ENCODE measurements at regions not wholly inside any gene's neighbourhood (a gene's known extent, or its start where the extent isn't known, plus 50 kb on each side); places are given as distances from the start of the nearest gene placed in this dataset.

DNA sequence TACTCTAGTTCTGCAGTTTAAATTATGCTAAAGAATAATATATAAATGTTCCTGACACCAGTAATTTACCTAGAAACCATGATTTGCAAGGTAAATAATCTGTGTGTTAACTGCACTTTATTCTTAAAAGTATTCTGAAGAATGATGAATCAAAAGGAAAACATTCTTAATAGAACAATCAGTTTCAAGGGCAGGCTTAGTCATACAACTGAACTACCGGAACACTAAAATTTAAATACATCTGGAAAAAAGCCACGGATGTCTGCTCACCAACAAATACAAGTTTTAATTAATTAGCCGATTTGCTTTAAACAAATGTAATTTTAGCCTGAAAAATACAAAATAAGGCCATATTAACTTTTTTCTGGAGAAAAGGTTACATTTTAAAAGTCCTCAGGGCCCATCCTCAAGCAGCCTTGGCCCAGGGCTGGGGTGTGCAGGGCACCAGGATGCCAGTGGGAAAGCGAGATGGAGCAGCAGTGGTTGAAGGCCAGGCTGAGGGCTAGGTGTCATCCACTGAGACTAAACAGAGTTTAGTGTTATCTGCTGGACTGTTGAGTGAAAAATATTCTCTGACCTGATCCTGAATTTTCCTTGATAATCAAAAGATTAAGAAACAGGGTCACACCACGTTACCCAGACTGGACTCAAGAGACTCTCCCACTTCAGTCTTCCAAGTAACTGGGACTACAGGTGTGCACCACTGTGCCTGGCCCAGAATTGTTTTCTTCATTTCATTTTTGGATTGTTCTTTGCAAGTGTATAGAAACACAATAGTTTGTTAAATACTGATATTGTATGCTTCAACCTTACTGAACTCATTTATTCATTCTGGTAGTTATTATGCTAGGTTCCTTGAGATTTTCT is 88.2 kb upstream of the DST start:
- TF ChIP-seq, protein P1, sequence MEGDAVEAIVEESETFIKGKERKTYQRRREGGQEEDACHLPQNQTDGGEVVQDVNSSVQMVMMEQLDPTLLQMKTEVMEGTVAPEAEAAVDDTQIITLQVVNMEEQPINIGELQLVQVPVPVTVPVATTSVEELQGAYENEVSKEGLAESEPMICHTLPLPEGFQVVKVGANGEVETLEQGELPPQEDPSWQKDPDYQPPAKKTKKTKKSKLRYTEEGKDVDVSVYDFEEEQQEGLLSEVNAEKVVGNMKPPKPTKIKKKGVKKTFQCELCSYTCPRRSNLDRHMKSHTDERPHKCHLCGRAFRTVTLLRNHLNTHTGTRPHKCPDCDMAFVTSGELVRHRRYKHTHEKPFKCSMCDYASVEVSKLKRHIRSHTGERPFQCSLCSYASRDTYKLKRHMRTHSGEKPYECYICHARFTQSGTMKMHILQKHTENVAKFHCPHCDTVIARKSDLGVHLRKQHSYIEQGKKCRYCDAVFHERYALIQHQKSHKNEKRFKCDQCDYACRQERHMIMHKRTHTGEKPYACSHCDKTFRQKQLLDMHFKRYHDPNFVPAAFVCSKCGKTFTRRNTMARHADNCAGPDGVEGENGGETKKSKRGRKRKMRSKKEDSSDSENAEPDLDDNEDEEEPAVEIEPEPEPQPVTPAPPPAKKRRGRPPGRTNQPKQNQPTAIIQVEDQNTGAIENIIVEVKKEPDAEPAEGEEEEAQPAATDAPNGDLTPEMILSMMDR (IDR thresholded peaks at IDR 0.05; ENCODE audit: low read length): no peak
- TF ChIP-seq EZH2 (IDR thresholded peaks at IDR 0.05; ENCODE audit: borderline replicate concordance, low read length): no peak

All from OCI-LY1 (cell line).